Uterus (tissue), 2 donors: ENCODE measurements at regions not wholly inside any gene's neighbourhood (a gene's known extent, or its start where the extent isn't known, plus 50 kb on each side); places are given as distances from the start of the nearest gene placed in this dataset.

Source experiments
- POLR2A ChIP-seq, 2 donors: fragments of 450-650 bp; IDR thresholded peaks; one replicate each; pipeline ENCODE4 v1.6.1; 2016; ENCODE audit warnings: antibody characterized with exemption in 2 of 2, mild to moderate bottlenecking in 1 of 2, moderate library complexity in 1 of 2
- TF ChIP-seq, protein P1 (sequence below), 4 experiments: fragments of 200-600 bp in 2 of 4; fragments of 450-650 bp in 2 of 4; sonication (generic) in 2 of 4; IDR thresholded peaks; one replicate each; pipeline ENCODE4 v1.5.1; 2016 to 2019; ENCODE audit warnings: antibody characterized with exemption in 4 of 4, mild to moderate bottlenecking in 2 of 4, moderate library complexity in 1 of 4

DNA sequence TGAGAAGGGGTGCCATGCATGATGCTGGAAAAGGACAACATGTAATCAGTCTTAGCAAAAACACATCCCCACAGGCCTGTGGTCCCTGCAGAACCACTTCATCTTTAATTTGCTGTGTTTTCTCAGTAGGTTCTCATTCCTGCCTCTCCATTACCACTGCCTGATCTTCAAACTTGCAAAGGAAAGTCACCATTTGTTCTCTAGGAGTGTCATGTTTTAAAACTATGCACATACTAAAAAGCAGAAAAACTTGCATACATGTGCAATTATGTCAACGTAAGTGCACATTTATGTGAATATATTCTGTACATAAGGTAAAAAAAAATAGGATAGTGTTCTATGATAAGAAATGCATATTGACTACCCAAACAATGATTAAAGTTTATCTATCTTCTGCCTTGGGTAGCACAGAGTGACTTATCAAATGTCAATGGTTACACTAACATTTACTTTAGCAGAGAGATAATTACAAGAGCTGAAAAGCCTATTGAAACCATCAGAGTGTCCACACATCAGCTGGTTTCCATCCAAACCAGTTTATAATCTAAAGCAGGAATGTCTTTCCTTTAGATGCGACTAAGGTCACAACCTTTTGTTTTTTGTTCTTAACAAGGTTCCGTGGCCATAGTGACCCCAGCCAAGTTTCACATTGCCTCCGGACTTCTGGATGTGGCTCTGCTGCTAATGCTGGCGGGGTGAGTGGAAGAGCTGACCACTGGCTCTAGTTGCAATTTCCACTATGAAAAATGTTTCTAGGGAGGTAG lies 58.7 kb upstream of the RMDN2 start:
- TF ChIP-seq, protein P1, sequence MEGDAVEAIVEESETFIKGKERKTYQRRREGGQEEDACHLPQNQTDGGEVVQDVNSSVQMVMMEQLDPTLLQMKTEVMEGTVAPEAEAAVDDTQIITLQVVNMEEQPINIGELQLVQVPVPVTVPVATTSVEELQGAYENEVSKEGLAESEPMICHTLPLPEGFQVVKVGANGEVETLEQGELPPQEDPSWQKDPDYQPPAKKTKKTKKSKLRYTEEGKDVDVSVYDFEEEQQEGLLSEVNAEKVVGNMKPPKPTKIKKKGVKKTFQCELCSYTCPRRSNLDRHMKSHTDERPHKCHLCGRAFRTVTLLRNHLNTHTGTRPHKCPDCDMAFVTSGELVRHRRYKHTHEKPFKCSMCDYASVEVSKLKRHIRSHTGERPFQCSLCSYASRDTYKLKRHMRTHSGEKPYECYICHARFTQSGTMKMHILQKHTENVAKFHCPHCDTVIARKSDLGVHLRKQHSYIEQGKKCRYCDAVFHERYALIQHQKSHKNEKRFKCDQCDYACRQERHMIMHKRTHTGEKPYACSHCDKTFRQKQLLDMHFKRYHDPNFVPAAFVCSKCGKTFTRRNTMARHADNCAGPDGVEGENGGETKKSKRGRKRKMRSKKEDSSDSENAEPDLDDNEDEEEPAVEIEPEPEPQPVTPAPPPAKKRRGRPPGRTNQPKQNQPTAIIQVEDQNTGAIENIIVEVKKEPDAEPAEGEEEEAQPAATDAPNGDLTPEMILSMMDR (IDR thresholded peaks at IDR 0.05): no peak
- TF ChIP-seq POLR2A (IDR thresholded peaks at IDR 0.05): no peak
